ENCODE measurements at regions not wholly inside any gene's neighbourhood (a gene's known extent, or its start where the extent isn't known, plus 50 kb on each side); places are given as distances from the start of the nearest gene placed in this dataset.

DNA sequence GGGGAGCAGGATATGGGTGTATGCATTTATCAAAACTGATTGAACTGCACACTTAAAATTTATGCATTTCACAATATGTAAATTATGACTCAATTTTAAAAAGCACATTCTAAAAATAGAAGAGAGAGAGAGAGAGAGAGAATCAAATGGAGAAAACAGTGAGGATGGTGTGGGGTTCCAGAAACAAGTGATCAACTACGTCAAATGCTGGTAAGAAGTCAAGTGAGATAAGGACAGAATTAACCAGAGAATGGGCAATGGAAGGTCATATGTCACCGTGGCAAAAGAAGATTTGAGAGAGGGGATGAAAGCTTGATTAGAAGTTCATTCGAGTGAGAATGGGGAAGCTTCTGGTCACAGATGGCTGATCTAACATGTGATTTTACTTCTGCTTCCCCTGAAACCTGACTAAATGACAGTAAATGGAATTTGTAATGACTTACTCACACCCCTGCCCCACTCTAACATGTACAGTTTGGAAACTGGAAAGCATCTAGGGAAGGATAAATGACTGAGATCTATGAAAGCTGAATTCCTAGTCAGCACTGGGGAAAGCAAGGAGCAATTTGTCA is 276.5 kb upstream of the AMIGO2 start:
- DNase-seq = no peak
- TF ChIP-seq, protein P1, sequence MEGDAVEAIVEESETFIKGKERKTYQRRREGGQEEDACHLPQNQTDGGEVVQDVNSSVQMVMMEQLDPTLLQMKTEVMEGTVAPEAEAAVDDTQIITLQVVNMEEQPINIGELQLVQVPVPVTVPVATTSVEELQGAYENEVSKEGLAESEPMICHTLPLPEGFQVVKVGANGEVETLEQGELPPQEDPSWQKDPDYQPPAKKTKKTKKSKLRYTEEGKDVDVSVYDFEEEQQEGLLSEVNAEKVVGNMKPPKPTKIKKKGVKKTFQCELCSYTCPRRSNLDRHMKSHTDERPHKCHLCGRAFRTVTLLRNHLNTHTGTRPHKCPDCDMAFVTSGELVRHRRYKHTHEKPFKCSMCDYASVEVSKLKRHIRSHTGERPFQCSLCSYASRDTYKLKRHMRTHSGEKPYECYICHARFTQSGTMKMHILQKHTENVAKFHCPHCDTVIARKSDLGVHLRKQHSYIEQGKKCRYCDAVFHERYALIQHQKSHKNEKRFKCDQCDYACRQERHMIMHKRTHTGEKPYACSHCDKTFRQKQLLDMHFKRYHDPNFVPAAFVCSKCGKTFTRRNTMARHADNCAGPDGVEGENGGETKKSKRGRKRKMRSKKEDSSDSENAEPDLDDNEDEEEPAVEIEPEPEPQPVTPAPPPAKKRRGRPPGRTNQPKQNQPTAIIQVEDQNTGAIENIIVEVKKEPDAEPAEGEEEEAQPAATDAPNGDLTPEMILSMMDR (IDR thresholded peaks at IDR 0.05; ENCODE audit: low read depth, low read length) = no peak
- no peaks in the 10 kb centered on the region for H3K27me3 ChIP-seq (ENCODE audit: insufficient read depth, low read depth, severe bottlenecking)
- no peak overlapping the region for H3K27ac ChIP-seq
- H3K36me3 ChIP-seq = no peaks in the 10 kb centered on the region
- no peaks in the 10 kb centered on the region for H3K9me3 ChIP-seq (ENCODE audit: severe bottlenecking)
- H3K4me3 ChIP-seq (ENCODE audit: low read depth, low read length) = no peak overlapping the region

DNA sequence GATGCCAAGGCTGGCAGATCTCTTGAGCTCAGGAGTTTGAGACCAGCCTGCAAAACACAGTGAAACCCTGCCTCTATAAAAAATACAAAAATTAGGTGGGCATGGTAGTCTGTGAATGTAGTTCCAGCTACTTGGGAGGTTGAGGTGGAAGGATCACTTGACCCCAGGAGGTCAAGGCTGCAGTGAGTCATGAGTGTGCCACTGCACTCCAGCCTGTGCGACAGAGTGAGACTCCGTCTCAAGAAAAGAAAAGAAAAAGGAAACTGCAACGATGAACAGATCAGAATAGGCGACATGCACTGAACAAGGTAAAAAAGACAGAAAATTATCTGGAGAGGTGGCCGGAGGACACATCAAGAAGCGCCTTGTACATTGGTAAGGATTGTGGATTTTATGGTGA is 273.7 kb upstream of the AMIGO2 start:
- DNase-seq = no peak
- Histone ChIP-seq H3K27ac (no peak overlapping the region), H3K9me3 (ENCODE audit: severe bottlenecking) (no peaks in the 10 kb centered on the region), H3K27me3 (ENCODE audit: insufficient read depth, low read depth, severe bottlenecking) (no peaks in the 10 kb centered on the region), H3K4me3 (ENCODE audit: low read depth, low read length) (no peak overlapping the region), H3K36me3 (no peaks in the 10 kb centered on the region)
- TF ChIP-seq, protein P1 (IDR thresholded peaks at IDR 0.05; ENCODE audit: low read depth, low read length) = no peak

DNA sequence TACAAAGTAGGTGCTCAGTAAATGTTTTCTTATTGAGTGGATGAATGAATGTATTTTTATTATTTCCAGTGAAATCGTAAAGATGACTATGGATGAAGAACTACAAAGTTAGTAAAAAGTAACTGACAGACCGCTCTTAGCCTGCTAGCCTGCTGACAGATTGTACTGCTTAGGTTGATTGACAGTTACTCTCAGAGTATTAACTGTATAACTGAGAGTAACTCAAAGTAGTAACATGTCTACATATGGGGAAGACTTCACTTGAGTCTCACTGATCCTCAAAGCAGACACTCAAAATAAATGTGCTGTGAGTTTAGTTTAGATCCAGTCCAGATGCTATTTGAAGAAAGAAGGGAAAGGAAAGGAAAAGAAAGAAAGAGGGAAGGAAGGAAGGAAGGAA is 272.3 kb upstream of the AMIGO2 start:
- H3K9me3 ChIP-seq (ENCODE audit: severe bottlenecking) = no peaks in the 10 kb centered on the region
- H3K4me3 ChIP-seq (ENCODE audit: low read depth, low read length) = no peak overlapping the region
- H3K27me3 ChIP-seq (ENCODE audit: insufficient read depth, low read depth, severe bottlenecking) = no peaks in the 10 kb centered on the region
- no peaks in the 10 kb centered on the region for H3K36me3 ChIP-seq
- H3K27ac ChIP-seq = no peak overlapping the region
- TF ChIP-seq, protein P1 (IDR thresholded peaks at IDR 0.05; ENCODE audit: low read depth, low read length) = no peak
- DNase-seq = no peak

DNA sequence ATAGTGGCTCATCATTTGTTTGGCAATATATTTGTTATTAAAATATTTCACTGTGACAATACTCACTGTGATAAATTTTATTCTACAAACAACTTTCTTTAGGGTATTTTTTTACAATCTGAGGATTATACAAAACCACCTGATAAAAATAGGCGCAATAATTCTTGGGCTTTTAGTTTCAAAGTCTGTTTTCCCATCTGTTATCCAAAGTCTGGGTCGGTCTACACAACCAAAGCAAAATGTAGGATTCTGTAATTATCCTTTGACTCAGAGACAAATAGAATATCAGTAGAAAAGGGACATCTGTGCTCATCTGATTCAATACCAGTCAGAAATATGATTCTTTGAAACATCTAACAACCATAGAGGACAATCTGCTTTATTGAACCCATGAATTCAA is 271.8 kb upstream of the AMIGO2 start:
- no peaks in the 10 kb centered on the region for H3K36me3 ChIP-seq
- H3K27me3 ChIP-seq (ENCODE audit: insufficient read depth, low read depth, severe bottlenecking) = no peaks in the 10 kb centered on the region
- no peaks in the 10 kb centered on the region for H3K9me3 ChIP-seq (ENCODE audit: severe bottlenecking)
- no peak for DNase-seq
- no peak overlapping the region for H3K4me3 ChIP-seq (ENCODE audit: low read depth, low read length)
- H3K27ac ChIP-seq = no peak overlapping the region
- TF ChIP-seq, protein P1 (IDR thresholded peaks at IDR 0.05; ENCODE audit: low read depth, low read length) = no peak

DNA sequence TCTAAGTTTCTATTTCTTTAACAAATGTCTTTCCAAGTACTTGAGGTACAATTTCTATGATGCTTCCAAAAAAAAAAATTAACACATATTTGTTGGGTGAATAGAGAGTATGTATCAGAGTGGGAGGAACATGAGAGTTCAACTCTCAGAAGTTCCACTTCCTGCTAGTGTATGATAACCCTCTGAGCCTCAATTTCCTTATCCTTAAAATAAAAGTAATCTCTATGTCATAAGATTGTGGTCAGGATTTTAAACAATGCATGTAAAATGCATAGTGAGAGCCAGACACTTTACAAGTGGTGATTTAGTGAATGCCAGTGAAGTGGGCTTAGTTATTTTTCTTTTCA is 270.3 kb upstream of the AMIGO2 start:
- Histone ChIP-seq H3K27me3 (ENCODE audit: insufficient read depth, low read depth, severe bottlenecking) (no peaks in the 10 kb centered on the region), H3K4me3 (ENCODE audit: low read depth, low read length) (no peak overlapping the region), H3K9me3 (ENCODE audit: severe bottlenecking) (no peaks in the 10 kb centered on the region), H3K27ac (no peak overlapping the region), H3K36me3 (no peaks in the 10 kb centered on the region)
- TF ChIP-seq, protein P1 (IDR thresholded peaks at IDR 0.05; ENCODE audit: low read depth, low read length) = no peak
- DNase-seq = no peak

All from WERI-Rb-1 (cell line).